GM12864 (cell line): ENCODE measurements at regions not wholly inside any gene's neighbourhood (a gene's known extent, or its start where the extent isn't known, plus 50 kb on each side); places are given as distances from the start of the nearest gene placed in this dataset.
"Not testable (repeated sequence)": the region's sequence is repeated elsewhere in the genome, so short reads cannot be mapped to it uniquely, and the experiment has no call there.

Source experiments
- DNase-seq: peaks from one replicate; pipeline ENCODE4 v3.0.0-alpha.2; 2011; ENCODE audit warnings: low read depth
- H3K4me3 ChIP-seq: 2 replicates; pipeline ENCODE4 v1.5.1; 2011; ENCODE audit warnings: mild to moderate bottlenecking, low read depth, low read length, control low read depth
- TF ChIP-seq, protein P1 (sequence below): IDR thresholded peaks from 2 replicates; pipeline ENCODE4 v1.5.1; 2011; ENCODE audit warnings: low read depth, mild to moderate bottlenecking, moderate library complexity, low read length, control low read depth, inconsistent platforms; ENCODE audit errors: missing control alignments

DNA sequence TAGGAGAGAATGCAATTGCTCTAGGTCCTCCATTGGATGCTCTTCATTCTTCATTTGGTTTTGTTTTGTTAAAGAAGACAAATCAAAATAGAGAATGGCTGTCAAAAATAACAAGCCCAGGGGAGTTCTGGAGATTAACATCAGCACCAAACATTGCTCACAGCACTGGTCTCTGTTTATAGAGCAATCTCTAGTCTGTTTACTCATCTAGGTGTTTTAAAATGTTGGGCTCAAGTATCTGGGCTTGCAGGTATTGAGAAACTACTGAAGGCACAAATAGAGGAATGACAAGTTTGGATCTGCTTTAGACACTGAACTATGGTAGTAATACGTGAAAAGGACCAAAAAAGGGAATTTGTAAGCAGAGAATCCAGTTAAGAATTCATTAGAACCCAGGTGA lies 77.0 kb upstream of the TMC1 start:
- no peak overlapping the region for H3K4me3 ChIP-seq
- TF ChIP-seq, protein P1, sequence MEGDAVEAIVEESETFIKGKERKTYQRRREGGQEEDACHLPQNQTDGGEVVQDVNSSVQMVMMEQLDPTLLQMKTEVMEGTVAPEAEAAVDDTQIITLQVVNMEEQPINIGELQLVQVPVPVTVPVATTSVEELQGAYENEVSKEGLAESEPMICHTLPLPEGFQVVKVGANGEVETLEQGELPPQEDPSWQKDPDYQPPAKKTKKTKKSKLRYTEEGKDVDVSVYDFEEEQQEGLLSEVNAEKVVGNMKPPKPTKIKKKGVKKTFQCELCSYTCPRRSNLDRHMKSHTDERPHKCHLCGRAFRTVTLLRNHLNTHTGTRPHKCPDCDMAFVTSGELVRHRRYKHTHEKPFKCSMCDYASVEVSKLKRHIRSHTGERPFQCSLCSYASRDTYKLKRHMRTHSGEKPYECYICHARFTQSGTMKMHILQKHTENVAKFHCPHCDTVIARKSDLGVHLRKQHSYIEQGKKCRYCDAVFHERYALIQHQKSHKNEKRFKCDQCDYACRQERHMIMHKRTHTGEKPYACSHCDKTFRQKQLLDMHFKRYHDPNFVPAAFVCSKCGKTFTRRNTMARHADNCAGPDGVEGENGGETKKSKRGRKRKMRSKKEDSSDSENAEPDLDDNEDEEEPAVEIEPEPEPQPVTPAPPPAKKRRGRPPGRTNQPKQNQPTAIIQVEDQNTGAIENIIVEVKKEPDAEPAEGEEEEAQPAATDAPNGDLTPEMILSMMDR: no peak
- DNase-seq: no peak

DNA sequence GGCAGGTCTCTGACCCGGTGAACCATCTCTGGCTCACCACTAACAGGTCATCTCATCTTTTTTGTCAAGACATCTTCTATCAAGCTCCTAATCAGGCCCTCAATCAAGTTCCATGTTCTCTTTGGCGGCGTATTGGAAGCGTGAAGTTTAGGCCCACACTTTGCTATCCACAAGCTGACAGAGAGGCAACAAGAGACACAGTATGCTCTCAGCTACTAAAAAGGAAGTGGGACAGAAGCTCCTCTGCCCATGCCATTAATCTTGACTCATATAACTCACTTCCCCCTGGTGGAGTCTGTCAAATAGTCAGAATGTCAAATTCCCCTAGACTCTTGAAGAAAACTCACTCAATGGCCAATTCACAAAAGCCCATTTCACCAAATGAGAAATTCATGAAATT lies 77.6 kb upstream of the TMC1 start:
- peak; percentile 79 for DNase-seq
- TF ChIP-seq, protein P1: peak; percentile 2
- H3K4me3 ChIP-seq: no peak overlapping the region

DNA sequence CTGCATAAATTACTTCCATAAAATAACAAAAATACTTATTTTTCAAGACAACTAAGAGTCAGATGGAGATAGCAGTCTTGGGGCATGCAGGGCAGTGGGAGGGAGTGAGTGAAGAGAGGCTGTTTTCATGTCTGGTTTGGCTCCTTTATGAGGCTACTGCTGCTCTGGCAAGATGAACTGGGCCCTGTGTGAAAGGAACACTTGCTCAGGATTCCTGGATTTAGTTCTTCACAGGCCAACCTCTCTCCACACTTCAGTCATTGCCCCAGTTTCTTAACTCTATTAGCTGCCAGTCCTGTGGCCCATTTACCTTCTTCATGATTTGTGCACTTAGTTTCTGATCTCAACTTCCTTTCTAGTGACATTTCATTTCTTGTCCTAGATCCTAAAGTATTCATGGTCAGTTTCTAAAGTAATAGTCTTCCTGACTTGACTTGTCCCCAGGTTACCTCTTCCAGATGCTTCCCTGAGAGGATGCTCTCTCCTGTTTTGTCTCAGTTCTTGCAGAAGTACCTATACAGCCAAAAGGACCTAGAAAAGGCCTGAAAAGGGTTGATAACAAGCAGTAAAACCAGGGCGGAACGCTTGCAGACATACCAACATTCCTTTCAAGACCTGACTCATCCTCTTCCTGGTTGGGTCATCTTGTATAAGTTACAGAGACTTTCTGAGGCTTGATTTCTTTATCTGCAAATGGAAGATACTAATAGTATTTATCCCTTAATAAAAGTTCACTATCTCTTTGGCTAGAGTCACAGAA lies 77.0 kb upstream of the ZFAND5 start:
- DNase-seq: no peak
- TF ChIP-seq, protein P1: no peak
- no peak overlapping the region for H3K4me3 ChIP-seq

DNA sequence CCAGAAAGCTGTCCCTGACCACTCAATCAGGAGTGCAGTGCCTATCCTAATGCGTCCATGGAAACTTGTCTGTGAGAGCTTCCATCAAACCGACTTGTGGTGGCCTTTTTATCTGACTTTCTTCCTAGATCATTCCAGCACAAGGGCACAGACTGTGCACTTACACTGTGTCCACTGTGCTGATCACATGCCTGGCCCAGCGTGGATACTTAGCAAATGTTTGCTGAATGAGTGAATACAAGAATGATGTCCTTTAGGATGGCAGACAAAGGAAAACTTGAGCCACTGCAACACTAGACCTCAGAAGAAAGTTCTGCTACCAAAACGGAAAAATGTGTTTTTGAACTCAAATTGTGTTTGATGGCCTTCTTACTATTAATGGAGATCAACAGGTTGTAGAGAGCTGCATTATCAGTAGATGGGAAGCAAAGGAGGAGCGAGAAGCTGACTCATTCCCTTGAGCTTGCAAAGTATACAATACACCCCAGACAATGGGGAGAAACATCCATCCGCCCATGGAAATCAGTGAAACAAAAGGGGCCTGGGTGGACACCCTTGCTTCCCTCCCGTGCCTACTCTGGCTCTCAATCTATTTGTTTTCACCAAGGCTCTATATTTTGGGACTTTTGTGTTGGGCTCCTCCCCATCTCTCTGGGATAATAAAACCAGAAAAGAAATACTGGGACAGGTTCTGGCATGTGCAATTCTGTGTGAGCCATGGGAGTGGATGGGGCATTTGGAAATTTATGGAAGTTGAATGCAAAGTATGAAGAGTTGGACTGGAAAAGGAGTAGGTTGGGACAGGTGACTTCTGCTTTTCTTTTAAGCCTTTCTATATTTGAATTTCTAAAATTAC lies 76.2 kb upstream of the ZFAND5 start:
- DNase-seq: no peak
- H3K4me3 ChIP-seq: no peak overlapping the region
- TF ChIP-seq, protein P1: no peak

DNA sequence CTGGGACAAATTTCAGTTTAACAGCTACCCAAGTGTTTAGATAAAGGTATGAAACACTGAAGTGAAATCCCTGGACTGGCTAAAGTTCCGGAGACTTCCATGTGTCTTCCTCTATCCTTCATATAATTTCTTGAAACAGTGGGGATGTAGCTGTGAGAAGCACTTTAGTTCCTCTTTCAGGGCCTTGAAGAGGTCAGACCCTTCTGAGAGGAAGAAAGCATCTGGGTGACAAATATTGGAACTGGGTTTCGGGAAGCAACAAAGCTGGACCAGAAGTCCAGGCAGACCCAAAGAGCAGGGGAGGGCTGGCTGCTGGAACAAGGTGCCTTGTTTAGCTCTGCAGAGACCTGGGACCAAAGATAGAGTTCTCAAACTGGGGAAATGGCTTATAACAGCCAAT lies 75.4 kb upstream of the ZFAND5 start:
- no peak for DNase-seq
- H3K4me3 ChIP-seq: no peak overlapping the region
- TF ChIP-seq, protein P1: no peak

DNA sequence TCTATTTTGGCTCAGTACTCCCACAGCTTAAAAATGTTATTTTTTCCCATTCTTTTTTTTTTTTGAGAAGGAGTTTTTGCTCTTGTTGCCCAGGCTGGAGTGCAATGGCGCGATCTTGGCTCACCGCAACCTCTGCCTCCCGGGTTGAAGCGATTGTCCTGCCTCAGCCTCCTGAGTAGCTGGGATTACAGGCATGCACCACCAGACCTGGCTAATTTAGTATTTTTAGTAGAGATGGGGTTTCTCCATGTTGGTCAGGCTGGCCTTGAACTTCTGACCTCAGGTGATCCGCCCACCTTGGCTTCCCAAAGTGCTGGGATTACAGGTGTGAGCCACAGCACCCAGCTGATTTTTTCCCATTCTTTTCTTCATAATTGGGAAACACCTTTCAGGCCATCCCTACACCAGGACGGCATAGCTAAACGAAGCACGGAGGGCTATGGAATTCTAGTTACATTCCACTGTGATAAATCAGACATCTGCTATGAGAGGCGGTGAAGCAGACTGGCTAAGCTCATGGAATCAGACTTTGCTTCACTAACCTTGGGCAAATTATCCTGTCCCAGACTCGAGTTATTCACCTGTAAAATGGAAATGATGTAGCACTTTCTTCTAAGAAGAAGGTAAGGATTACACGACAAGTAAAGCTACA lies 68.7 kb upstream of the ZFAND5 start:
- DNase-seq, H3K4me3 ChIP-seq: not testable (repeated sequence)

DNA sequence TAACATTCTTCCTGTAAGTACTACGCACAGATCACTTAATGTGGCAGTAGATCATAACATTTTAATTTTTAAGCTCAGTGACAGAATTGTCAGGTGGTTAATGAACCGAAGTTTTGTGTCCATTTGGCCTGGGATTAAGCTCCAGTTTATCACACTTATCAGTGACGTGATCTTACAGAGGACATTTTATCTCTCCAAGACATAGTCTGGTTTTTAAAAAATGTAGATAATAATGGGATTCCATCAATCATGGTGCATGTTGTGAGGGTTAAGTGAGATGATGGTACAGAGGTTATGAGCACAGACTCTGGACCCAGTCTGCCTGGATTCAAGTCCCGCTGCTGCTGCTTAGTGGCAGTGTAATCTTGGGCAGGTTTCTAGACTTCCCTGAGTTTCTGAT lies 66.0 kb upstream of the ZFAND5 start:
- TF ChIP-seq, protein P1: no peak
- H3K4me3 ChIP-seq: no peak overlapping the region
- DNase-seq: no peak
